HFFc6 (cell line): ENCODE measurements at regions not wholly inside any gene's neighbourhood (a gene's known extent, or its start where the extent isn't known, plus 50 kb on each side); places are given as distances from the start of the nearest gene placed in this dataset.

ENCODE experiments used
- DNase-seq: peaks from one replicate; pipeline ENCODE4 v3.0.0-alpha.2; 2018
- H3K27ac Mint-ChIP-seq: 2 replicates; pipeline ENCODE4 v1.8.0; 2020; ENCODE audit warnings: mild to moderate bottlenecking, mixed read lengths
- H3K27me3 Mint-ChIP-seq: 2 replicates; pipeline ENCODE4 v1.8.0; 2021; ENCODE audit warnings: mild to moderate bottlenecking, moderate library complexity, mixed read lengths; ENCODE audit not compliant: insufficient read depth
- H3K36me3 Mint-ChIP-seq: 2 replicates; pipeline ENCODE4 v1.8.0; 2021; ENCODE audit warnings: low read depth, mixed read lengths
- H3K4me1 Mint-ChIP-seq: 2 replicates; pipeline ENCODE4 v1.8.0; 2020; ENCODE audit warnings: low read depth, mixed read lengths
- H3K4me3 Mint-ChIP-seq: 2 replicates; pipeline ENCODE4 v1.8.0; 2020; ENCODE audit warnings: mild to moderate bottlenecking, moderate library complexity, mixed read lengths
- H3K9me3 Mint-ChIP-seq: 2 replicates; pipeline ENCODE4 v1.8.0; 2020; ENCODE audit warnings: mild to moderate bottlenecking, mixed read lengths
- CTCF ChIP-seq: fragments of 200-600 bp; sonication (generic); IDR thresholded peaks from 2 replicates; pipeline ENCODE4 v1.5.0; 2021; ENCODE audit warnings: antibody characterized with exemption, mild to moderate bottlenecking

- no peak overlapping the region for H3K27ac Mint-ChIP-seq
- H3K4me1 Mint-ChIP-seq, result no peaks in the 10 kb centered on the region
- no peak overlapping the region for H3K4me3 Mint-ChIP-seq
- peak; percentile 90 for TF ChIP-seq CTCF
- no peaks in the 10 kb centered on the region for H3K9me3 Mint-ChIP-seq
- peaks cover 14% of the 10 kb centered on the region for H3K27me3 Mint-ChIP-seq
- no peaks in the 10 kb centered on the region for H3K36me3 Mint-ChIP-seq
- DNase-seq, result peak; percentile 68
These were observed 156.2 kb downstream of the MELK start for GRCh38 chr9:36728651-36729520.

- Mint-ChIP-seq H3K9me3 (no peaks in the 10 kb centered on the region), H3K36me3 (no peaks in the 10 kb centered on the region), H3K4me3 (no peak overlapping the region), H3K27me3 (peaks cover 15% of the 10 kb centered on the region), H3K27ac (no peak overlapping the region), H3K4me1 (no peaks in the 10 kb centered on the region)
- TF ChIP-seq CTCF, result no peak
- DNase-seq, result peak; percentile 37
These were observed 157.2 kb downstream of the MELK start for GRCh38 chr9:36729906-36730305.

- H3K4me1 Mint-ChIP-seq, result no peaks in the 10 kb centered on the region
- H3K27me3 Mint-ChIP-seq, result peaks cover 14% of the 10 kb centered on the region
- no peaks in the 10 kb centered on the region for H3K36me3 Mint-ChIP-seq
- no peak overlapping the region for H3K4me3 Mint-ChIP-seq
- TF ChIP-seq CTCF, result no peak
- H3K27ac Mint-ChIP-seq, result no peak overlapping the region
- no peaks in the 10 kb centered on the region for H3K9me3 Mint-ChIP-seq
- DNase-seq, result no peak
These were observed 157.7 kb downstream of the MELK start for GRCh38 chr9:36730414-36730813.

- Mint-ChIP-seq H3K27ac (no peak overlapping the region), H3K4me1 (no peaks in the 10 kb centered on the region), H3K36me3 (no peaks in the 10 kb centered on the region), H3K27me3 (peaks cover 21% of the 10 kb centered on the region), H3K4me3 (no peak overlapping the region), H3K9me3 (no peaks in the 10 kb centered on the region)
- no peak for DNase-seq
- no peak for TF ChIP-seq CTCF
These were observed 158.6 kb downstream of the MELK start for GRCh38 chr9:36731068-36731956.

- H3K27ac Mint-ChIP-seq, result no peak overlapping the region
- H3K4me3 Mint-ChIP-seq, result no peak overlapping the region
- peaks cover 12% of the 10 kb centered on the region for H3K4me1 Mint-ChIP-seq
- TF ChIP-seq CTCF, result no peak
- peaks cover 21% of the 10 kb centered on the region for H3K27me3 Mint-ChIP-seq
- no peak for DNase-seq
- no peaks in the 10 kb centered on the region for H3K9me3 Mint-ChIP-seq
- H3K36me3 Mint-ChIP-seq, result no peaks in the 10 kb centered on the region
These were observed 162.0 kb downstream of the MELK start for GRCh38 chr9:36734737-36735136.
